Stimulated activated CD4-positive, alpha-beta T cell treated with anti-CD3 and anti-CD28 coated beads, Interleukin-4, amount 100 ng/mL, for 4 hours (primary cell): ENCODE measurements at regions not wholly inside any gene's neighbourhood (a gene's known extent, or its start where the extent isn't known, plus 50 kb on each side); places are given as distances from the start of the nearest gene placed in this dataset.

Experiments used
- DNase-seq, 2 experiments: peaks; one replicate each; pipeline ENCODE4 v3.0.0-alpha.2; 2020

GRCh38 chr5:92594031-92594430 is 987.0 kb downstream of the NR2F1-AS1 start:
- no peak for DNase-seq

- no peak for DNase-seq
Observed at GRCh38 chr5:92588876-92589275, 992.1 kb downstream of the NR2F1-AS1 start.

- DNase-seq = no peak
Observed at GRCh38 chr5:92581690-92582089, 999.3 kb downstream of the NR2F1-AS1 start.

- no peak for DNase-seq
Observed at GRCh38 chr5:92581249-92581648, 999.8 kb downstream of the NR2F1-AS1 start.

- no peak for DNase-seq
Observed at GRCh38 chr5:92580814-92581213, 1000.2 kb downstream of the NR2F1-AS1 start.

- DNase-seq = no peak
Observed at GRCh38 chr5:92574023-92574422, 1007.0 kb downstream of the NR2F1-AS1 start.

GRCh38 chr5:92568522-92568921 is 1012.5 kb downstream of the NR2F1-AS1 start:
- DNase-seq = no peak

GRCh38 chr5:92567831-92568450 is 1013.1 kb downstream of the NR2F1-AS1 start:
- DNase-seq = no peak

- DNase-seq = no peak
Observed at GRCh38 chr5:92566113-92566786, 1014.8 kb downstream of the NR2F1-AS1 start.

- no peak for DNase-seq
Observed at GRCh38 chr5:92565673-92566072, 1015.3 kb downstream of the NR2F1-AS1 start.

GRCh38 chr5:92562065-92562464 is 1019.0 kb downstream of the NR2F1-AS1 start:
- no peak for DNase-seq

- no peak for DNase-seq
Observed at GRCh38 chr5:92561411-92561959, 1019.5 kb downstream of the NR2F1-AS1 start.

- no peak for DNase-seq
Observed at GRCh38 chr5:92560698-92561401, 1020.2 kb downstream of the NR2F1-AS1 start.

- no peak for DNase-seq
Observed at GRCh38 chr5:92559781-92560180, 1021.2 kb downstream of the NR2F1-AS1 start.

- DNase-seq = no peak
Observed at GRCh38 chr5:92559331-92559730, 1021.7 kb downstream of the NR2F1-AS1 start.

- DNase-seq = no peak
Observed at GRCh38 chr5:92556747-92557146, 1024.3 kb downstream of the NR2F1-AS1 start.

GRCh38 chr5:92554447-92555085 is 1026.5 kb downstream of the NR2F1-AS1 start:
- no peak for DNase-seq

GRCh38 chr5:92553326-92553725 is 1027.7 kb downstream of the NR2F1-AS1 start:
- DNase-seq = no peak

- no peak for DNase-seq
Observed at GRCh38 chr5:92552206-92553160, 1028.5 kb downstream of the NR2F1-AS1 start.

GRCh38 chr5:92548346-92548745 is 1032.7 kb downstream of the NR2F1-AS1 start:
- no peak for DNase-seq

GRCh38 chr5:92544596-92544995 is 1036.4 kb downstream of the NR2F1-AS1 start:
- no peak for DNase-seq

- DNase-seq = no peak
Observed at GRCh38 chr5:92544036-92544435, 1037.0 kb downstream of the NR2F1-AS1 start.
